ENCODE measurements at regions not wholly inside any gene's neighbourhood (a gene's known extent, or its start where the extent isn't known, plus 50 kb on each side); places are given as distances from the start of the nearest gene placed in this dataset.

DNA sequence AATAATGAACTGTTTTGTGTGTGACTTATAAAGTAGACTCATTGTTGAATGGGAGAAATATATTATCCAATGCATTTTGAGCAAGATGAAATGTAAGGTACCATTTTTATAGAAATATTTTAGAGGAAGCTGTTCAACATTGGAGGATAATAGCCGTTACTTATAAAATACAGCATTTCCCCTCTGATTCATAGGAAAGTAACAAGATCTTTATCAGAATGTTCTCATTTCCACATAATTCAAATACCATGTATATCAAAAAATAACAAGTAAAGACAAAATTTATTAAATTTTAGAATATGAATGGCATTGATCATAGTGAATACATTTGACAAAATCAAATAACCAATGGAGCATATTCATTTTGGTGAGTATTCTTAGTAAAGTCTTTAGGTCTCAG, 346.7 kb upstream of the PTGER4 start:
- DNase-seq (ENCODE audit: low spot score in 2 of 2, unreplicated experiment in 2 of 2) = no peak
- H3K4me1 Mint-ChIP-seq = peaks cover 4% of the 10 kb centered on the region
- TF ChIP-seq, protein P1, sequence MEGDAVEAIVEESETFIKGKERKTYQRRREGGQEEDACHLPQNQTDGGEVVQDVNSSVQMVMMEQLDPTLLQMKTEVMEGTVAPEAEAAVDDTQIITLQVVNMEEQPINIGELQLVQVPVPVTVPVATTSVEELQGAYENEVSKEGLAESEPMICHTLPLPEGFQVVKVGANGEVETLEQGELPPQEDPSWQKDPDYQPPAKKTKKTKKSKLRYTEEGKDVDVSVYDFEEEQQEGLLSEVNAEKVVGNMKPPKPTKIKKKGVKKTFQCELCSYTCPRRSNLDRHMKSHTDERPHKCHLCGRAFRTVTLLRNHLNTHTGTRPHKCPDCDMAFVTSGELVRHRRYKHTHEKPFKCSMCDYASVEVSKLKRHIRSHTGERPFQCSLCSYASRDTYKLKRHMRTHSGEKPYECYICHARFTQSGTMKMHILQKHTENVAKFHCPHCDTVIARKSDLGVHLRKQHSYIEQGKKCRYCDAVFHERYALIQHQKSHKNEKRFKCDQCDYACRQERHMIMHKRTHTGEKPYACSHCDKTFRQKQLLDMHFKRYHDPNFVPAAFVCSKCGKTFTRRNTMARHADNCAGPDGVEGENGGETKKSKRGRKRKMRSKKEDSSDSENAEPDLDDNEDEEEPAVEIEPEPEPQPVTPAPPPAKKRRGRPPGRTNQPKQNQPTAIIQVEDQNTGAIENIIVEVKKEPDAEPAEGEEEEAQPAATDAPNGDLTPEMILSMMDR (IDR thresholded peaks at IDR 0.05; ENCODE audit: unreplicated experiment) = no peak

DNA sequence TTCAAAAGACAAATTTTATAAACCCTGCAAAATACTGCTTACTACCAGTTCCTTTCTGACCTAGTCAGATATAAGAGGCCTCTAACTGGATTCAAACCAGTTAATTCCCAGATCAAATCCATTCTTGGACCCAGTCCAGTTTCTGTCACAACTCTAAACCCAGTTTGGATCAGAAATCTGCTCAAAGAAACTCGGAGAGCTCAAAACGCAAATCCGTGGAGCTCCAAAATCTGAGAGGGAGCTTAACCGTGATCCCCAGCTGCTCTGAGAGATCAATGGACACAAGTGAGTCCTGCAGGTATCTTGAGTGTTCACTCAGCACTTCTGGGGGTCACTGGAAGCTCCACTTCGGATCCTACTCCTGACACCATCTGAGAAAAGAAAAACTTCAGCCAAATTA, 348.1 kb upstream of the PTGER4 start:
- Mint-ChIP-seq H3K4me3 (no peak overlapping the region), H3K36me3 (no peaks in the 10 kb centered on the region), H3K27ac (no peak overlapping the region), H3K27me3 (ENCODE audit: low read depth) (no peaks in the 10 kb centered on the region), H3K4me1 (peaks cover 4% of the 10 kb centered on the region), H3K9me3 (peaks cover 7% of the 10 kb centered on the region)
- DNase-seq (ENCODE audit: low spot score in 2 of 2, unreplicated experiment in 2 of 2) = no peak
- TF ChIP-seq, protein P1 (IDR thresholded peaks at IDR 0.05; ENCODE audit: unreplicated experiment) = no peak

More for the DNA sequence above, 346.7 kb upstream of the PTGER4 start:
- no peak overlapping the region for H3K27ac Mint-ChIP-seq
- no peak overlapping the region for H3K4me3 Mint-ChIP-seq
- no peaks in the 10 kb centered on the region for H3K36me3 Mint-ChIP-seq
- no peaks in the 10 kb centered on the region for H3K27me3 Mint-ChIP-seq (ENCODE audit: low read depth)
- peaks cover 18% of the 10 kb centered on the region for H3K9me3 Mint-ChIP-seq

DNA sequence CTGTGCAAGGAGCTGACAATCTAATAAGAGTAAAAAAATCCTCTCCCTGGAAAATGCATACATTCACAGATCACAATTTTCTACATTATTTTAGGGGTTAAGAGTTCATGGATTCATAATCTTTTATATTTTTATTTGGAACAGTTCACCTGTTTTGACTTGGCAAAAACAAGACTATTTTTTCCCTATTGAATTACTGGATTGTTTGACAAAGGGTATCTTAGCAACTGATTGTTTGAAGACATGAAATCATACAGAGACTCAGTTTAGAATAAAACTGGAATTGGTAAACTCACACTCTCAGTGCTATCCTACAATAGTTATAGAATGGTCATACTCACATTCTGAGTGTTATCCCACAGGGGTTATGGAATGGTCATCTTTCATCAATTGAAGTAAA, 358.2 kb upstream of the PTGER4 start:
- H3K36me3 Mint-ChIP-seq = no peaks in the 10 kb centered on the region
- TF ChIP-seq, protein P1 (IDR thresholded peaks at IDR 0.05; ENCODE audit: unreplicated experiment) = no peak
- H3K9me3 Mint-ChIP-seq = peaks cover 3% of the 10 kb centered on the region
- no peak overlapping the region for H3K27ac Mint-ChIP-seq
- H3K4me3 Mint-ChIP-seq = no peak overlapping the region
- no peak for DNase-seq (ENCODE audit: low spot score in 2 of 2, unreplicated experiment in 2 of 2)
- H3K4me1 Mint-ChIP-seq = peaks cover 9% of the 10 kb centered on the region
- H3K27me3 Mint-ChIP-seq (ENCODE audit: low read depth) = no peaks in the 10 kb centered on the region

DNA sequence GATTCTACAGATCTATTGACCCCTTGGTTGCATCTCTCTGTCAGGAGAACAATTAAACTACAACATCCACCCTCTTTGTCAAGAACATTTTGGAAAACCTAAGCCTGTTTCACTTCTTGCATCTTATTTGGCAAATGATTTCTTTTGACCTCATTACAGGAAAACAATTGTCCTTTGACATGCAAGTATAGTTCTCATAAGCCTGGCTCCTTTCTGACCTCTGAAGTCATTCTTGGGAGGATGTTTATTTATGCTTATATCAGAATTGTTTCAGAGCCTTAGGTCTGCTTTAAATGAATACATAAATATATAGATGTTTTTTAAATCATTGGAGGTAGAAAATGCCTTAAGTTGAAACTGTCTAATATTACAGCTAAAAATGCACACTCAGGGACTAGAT, 361.3 kb upstream of the PTGER4 start:
- Mint-ChIP-seq H3K27me3 (ENCODE audit: low read depth) (no peaks in the 10 kb centered on the region), H3K4me1 (peaks cover 3% of the 10 kb centered on the region), H3K4me3 (no peak overlapping the region), H3K27ac (no peak overlapping the region), H3K36me3 (no peaks in the 10 kb centered on the region), H3K9me3 (no peaks in the 10 kb centered on the region)
- TF ChIP-seq, protein P1 (IDR thresholded peaks at IDR 0.05; ENCODE audit: unreplicated experiment) = no peak
- no peak for DNase-seq (ENCODE audit: low spot score in 2 of 2, unreplicated experiment in 2 of 2)

DNA sequence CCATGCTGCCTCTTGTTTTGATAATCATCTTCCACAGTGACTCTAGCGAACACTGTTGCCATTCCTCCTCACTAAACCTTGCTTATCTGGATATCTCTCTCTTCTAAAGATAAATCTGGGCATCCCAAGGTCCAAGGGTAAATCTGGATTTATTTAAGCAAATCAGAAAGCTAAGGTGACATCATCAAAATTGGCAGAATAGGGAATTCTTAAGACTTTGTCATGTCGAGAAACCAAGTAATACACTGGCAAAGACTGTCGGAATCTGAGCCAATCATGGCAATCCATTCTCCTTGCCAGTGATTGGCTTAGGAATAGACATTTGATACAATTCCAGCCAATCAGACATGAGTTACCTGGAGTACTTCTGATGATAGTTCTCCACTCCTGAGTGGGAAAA, 362.7 kb upstream of the PTGER4 start:
- H3K27ac Mint-ChIP-seq = no peak overlapping the region
- no peaks in the 10 kb centered on the region for H3K27me3 Mint-ChIP-seq (ENCODE audit: low read depth)
- TF ChIP-seq, protein P1 (IDR thresholded peaks at IDR 0.05; ENCODE audit: unreplicated experiment) = no peak
- H3K36me3 Mint-ChIP-seq = no peaks in the 10 kb centered on the region
- H3K4me3 Mint-ChIP-seq = no peak overlapping the region
- no peaks in the 10 kb centered on the region for H3K9me3 Mint-ChIP-seq
- peaks cover 3% of the 10 kb centered on the region for H3K4me1 Mint-ChIP-seq
- no peak for DNase-seq (ENCODE audit: low spot score in 2 of 2, unreplicated experiment in 2 of 2)

DNA sequence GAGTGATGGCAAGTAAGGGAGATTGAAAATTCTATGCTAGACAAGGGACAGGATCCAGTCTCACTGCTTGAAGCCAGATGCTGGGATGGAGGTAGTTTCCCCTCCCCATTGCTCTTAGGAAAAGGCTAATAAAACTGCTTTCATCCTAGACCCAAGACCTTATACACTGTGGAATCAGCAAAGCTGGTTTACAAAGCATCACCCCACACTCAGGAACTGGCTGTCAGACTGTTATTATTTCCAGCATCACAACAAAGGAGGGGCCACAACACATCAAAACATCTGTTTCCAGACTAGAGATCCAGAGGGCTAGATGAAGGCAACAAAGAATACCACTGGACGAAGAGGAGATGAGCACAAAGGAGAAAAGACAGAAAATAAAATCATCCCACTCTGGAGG, 364.6 kb upstream of the PTGER4 start:
- no peaks in the 10 kb centered on the region for H3K36me3 Mint-ChIP-seq
- TF ChIP-seq, protein P1 (IDR thresholded peaks at IDR 0.05; ENCODE audit: unreplicated experiment) = no peak
- no peak overlapping the region for H3K4me3 Mint-ChIP-seq
- H3K27ac Mint-ChIP-seq = peak overlapping the region; percentile 5
- no peaks in the 10 kb centered on the region for H3K27me3 Mint-ChIP-seq (ENCODE audit: low read depth)
- no peaks in the 10 kb centered on the region for H3K9me3 Mint-ChIP-seq
- DNase-seq (ENCODE audit: low spot score in 2 of 2, unreplicated experiment in 2 of 2) = no peak
- no peaks in the 10 kb centered on the region for H3K4me1 Mint-ChIP-seq

Data from mesothelial cell of epicardium (in vitro differentiated cells).